AG04449 (cell line): ENCODE measurements at regions not wholly inside any gene's neighbourhood (a gene's known extent, or its start where the extent isn't known, plus 50 kb on each side); places are given as distances from the start of the nearest gene placed in this dataset.

Experiments used
- CTCF ChIA-PET: fragments of 350-600 bp; formaldehyde crosslinking; extraction: SDS; loops from one replicate; lab custom pipeline; 2021; ENCODE audit warnings: antibody characterized with exemption; lab: Yijun Ruan, JAX
- POLR2A ChIA-PET: fragments of 400-600, 350-600 bp; formaldehyde crosslinking; extraction: SDS; loops from one replicate; lab custom pipeline; 2020; ENCODE audit warnings: antibody characterized with exemption, inconsistent platforms; lab: Yijun Ruan, JAX
- DNase-seq: peaks from one replicate; pipeline ENCODE4 v3.0.0-alpha.2; 2010; ENCODE audit warnings: low read depth, low spot score
- H3K4me3 ChIP-seq: 2 replicates; pipeline ENCODE4 v1.5.1; 2011; ENCODE audit warnings: low read depth, mild to moderate bottlenecking, control low read depth, low read length
- TF ChIP-seq, protein P1 (sequence below): IDR thresholded peaks from one replicate; pipeline ENCODE4 v1.5.1; 2011; ENCODE audit warnings: mild to moderate bottlenecking, moderate library complexity, low read length, control low read depth, inconsistent platforms; ENCODE audit not compliant: insufficient read depth; ENCODE audit errors: missing control alignments

- ChIA-PET CTCF (interaction anchor here (0.6 to 2.5 kb wide), 23 partner anchors 9 to 844 kb away, joined by 3 to 25 read pairs (median 3); no protein-coding TSS in a partner anchor), POLR2A (no interaction called here)
- TF ChIP-seq, protein P1, sequence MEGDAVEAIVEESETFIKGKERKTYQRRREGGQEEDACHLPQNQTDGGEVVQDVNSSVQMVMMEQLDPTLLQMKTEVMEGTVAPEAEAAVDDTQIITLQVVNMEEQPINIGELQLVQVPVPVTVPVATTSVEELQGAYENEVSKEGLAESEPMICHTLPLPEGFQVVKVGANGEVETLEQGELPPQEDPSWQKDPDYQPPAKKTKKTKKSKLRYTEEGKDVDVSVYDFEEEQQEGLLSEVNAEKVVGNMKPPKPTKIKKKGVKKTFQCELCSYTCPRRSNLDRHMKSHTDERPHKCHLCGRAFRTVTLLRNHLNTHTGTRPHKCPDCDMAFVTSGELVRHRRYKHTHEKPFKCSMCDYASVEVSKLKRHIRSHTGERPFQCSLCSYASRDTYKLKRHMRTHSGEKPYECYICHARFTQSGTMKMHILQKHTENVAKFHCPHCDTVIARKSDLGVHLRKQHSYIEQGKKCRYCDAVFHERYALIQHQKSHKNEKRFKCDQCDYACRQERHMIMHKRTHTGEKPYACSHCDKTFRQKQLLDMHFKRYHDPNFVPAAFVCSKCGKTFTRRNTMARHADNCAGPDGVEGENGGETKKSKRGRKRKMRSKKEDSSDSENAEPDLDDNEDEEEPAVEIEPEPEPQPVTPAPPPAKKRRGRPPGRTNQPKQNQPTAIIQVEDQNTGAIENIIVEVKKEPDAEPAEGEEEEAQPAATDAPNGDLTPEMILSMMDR = peak; percentile 75
- no peak overlapping the region for H3K4me3 ChIP-seq
- no peak for DNase-seq
These were observed 167.6 kb upstream of the CST7 start for GRCh38 chr20:24781418-24781980.

DNA sequence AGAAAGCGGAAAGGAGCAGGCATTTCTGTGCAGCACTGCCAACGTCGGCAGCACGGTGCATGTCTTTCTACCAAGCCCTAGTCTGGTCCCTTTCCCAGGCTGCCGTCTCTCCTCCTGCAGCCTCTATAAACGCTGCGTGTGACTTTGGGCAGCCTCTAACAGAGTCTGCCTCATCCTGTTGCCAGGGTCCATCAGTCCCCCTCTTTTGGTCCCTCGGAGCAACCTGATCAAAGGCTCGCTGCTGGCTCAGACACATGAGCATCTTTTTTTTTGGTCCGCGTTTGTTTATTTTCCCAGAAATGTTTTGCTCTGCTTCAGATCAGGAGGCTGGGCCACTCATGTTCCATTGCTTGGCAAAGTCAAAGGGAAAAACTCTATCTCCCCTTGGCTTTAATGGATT lies 166.8 kb upstream of the CST7 start:
- TF ChIP-seq, protein P1 = no peak
- DNase-seq = no peak
- ChIA-PET POLR2A (no interaction called here), CTCF (interaction anchor here (1.0 to 2.5 kb wide), 7 partner anchors 11 to 845 kb away, joined by 3 to 25 read pairs (median 5); no protein-coding TSS in a partner anchor)
- H3K4me3 ChIP-seq = no peak overlapping the region

DNA sequence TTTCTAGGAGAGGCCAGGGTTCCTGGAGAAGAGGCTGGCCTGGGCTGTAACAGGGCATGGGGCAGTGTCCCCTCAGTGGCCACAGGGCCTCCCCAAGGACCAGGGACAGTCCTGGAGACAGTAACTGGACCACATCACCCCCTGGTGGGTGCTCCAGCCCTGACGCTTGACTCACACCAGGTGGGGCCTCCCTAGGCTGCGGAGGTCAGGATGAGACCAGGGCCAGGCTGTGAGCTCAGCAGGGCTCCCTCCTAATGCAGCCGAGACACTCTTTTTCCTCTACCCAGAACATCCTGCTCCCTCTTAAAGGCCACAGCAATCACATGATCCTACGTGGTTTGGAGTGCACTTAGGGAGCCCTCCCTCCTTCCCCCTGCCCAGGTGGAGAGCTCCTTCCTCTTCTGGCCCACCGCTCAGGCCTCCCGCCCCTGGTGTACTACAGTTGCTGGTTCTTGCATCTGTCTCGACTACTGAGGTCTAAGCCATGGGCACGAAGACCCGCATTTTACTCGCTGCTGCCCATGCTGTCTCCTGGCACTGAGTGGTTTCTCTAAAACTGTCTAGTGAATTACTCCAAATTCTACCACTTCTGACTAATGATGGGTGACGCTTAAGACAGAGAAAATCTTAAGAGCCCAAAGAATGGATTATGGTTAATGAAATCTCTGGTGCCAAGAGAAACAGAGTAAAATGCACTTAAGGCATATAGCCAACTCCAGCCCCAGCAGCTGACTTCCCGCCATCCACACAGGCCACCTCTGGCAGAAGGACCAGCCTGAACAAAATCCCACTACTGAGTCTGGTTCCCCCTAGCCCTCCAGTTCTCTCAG lies 166.1 kb upstream of the CST7 start:
- no peak for DNase-seq
- ChIA-PET POLR2A (no interaction called here), CTCF (interaction anchor here (1.0 to 2.0 kb wide), 5 partner anchors 14 to 623 kb away, joined by 3 to 8 read pairs (median 3); no protein-coding TSS in a partner anchor)
- TF ChIP-seq, protein P1 = no peak
- no peak overlapping the region for H3K4me3 ChIP-seq

- ChIA-PET POLR2A (no interaction called here), CTCF (interaction anchor here (1.0 to 2.0 kb wide), 6 partner anchors 14 to 624 kb away, joined by 3 to 8 read pairs (median 3); no protein-coding TSS in a partner anchor)
- TF ChIP-seq, protein P1 = no peak
- no peak overlapping the region for H3K4me3 ChIP-seq
- DNase-seq = no peak
These were observed 165.2 kb upstream of the CST7 start for GRCh38 chr20:24783631-24784492.

- CTCF ChIA-PET = interaction anchor here (1.2 to 2.0 kb wide), 3 partner anchors 130 to 624 kb away, joined by 3 to 8 read pairs (median 7); no protein-coding TSS in a partner anchor
- POLR2A ChIA-PET = no interaction called here
- no peak overlapping the region for H3K4me3 ChIP-seq
- DNase-seq = no peak
- TF ChIP-seq, protein P1 = no peak
These were observed 164.5 kb upstream of the CST7 start for GRCh38 chr20:24784607-24785006.
